H1 (cell line): ENCODE measurements at regions not wholly inside any gene's neighbourhood (a gene's known extent, or its start where the extent isn't known, plus 50 kb on each side); places are given as distances from the start of the nearest gene placed in this dataset.

ENCODE experiments used
- CTCF ChIA-PET: fragments of 300-600 bp; sonication (Branson Sonifier 250); formaldehyde crosslinking; loops from one replicate; lab custom pipeline; 2021; ENCODE audit not compliant: partially characterized antibody; lab: Charles Lee
- POLR2A ChIA-PET: fragments of 300-600 bp; sonication (Branson Sonifier 250); formaldehyde crosslinking; loops from one replicate; lab custom pipeline; 2021; ENCODE audit warnings: inconsistent platforms; ENCODE audit not compliant: partially characterized antibody; lab: Charles Lee
- DNase-seq, 2 experiments: peaks; one replicate each; pipeline versions ENCODE4 v3.0.0 to v3.0.0-alpha.2; 2010 to 2022; ENCODE audit warnings: low spot score in 2 of 2, low read depth in 1 of 2, mixed read lengths in 1 of 2
- FAIRE-seq: peaks from 2 replicates; lab custom pipeline; 2011; peaks lifted over from hg19 to GRCh38; lab: Jason Lieb, UNC
- H2AFZ ChIP-seq: 2 replicates; pipeline ENCODE4 v1.8.1; 2012; ENCODE audit warnings: low read length, inconsistent platforms
- H2AK5ac ChIP-seq: 2 replicates; pipeline ENCODE4 v1.6.1; 2013; ENCODE audit warnings: low read depth, low read length
- H2BK120ac ChIP-seq: replicated peaks from 2 replicates; pipeline ENCODE3; 2013; ENCODE audit warnings: low read depth, low read length, inconsistent platforms
- H2BK12ac ChIP-seq: 2 replicates; pipeline ENCODE4 v1.6.1; 2013; ENCODE audit warnings: low read depth, low read length
- H2BK15ac ChIP-seq: 2 replicates; pipeline ENCODE4 v1.6.1; 2013; ENCODE audit warnings: low read length
- H2BK20ac ChIP-seq: 2 replicates; pipeline ENCODE4 v1.6.1; 2013; ENCODE audit warnings: low read length
- H2BK5ac ChIP-seq: 2 replicates; pipeline ENCODE4 v1.6.1; 2013; ENCODE audit warnings: low read depth, low read length
- H3K14ac ChIP-seq: 2 replicates; pipeline ENCODE4 v1.6.1; 2013; ENCODE audit warnings: inconsistent platforms; ENCODE audit not compliant: insufficient read length
- H3K18ac ChIP-seq: 2 replicates; pipeline ENCODE4 v1.6.1; 2013; ENCODE audit warnings: low read length; ENCODE audit errors: extremely low read depth
- H3K23ac ChIP-seq: 2 replicates; pipeline ENCODE4 v1.6.1; 2013; ENCODE audit warnings: inconsistent platforms; ENCODE audit not compliant: insufficient read length
- H3K23me2 ChIP-seq: 2 replicates; pipeline ENCODE4 v1.6.1; 2013; ENCODE audit warnings: low read depth, low read length
- H3K27ac ChIP-seq: 2 replicates; pipeline ENCODE4 v1.6.1; 2011; ENCODE audit warnings: low read depth, low read length, inconsistent platforms
- H3K27me3 ChIP-seq, 4 experiments: replicated peaks in 1 of 4; 1 replicate in 1 of 4; 2 replicates in 3 of 4; pipeline versions ENCODE4 v1.6.1 to v1.8.1; 2011 to 2013; ENCODE audit warnings: low read length in 3 of 4, mild to moderate bottlenecking in 3 of 4, inconsistent platforms in 2 of 4, mixed read lengths in 2 of 4, moderate library complexity in 1 of 4; ENCODE audit not compliant: control insufficient read depth in 3 of 4, insufficient read depth in 3 of 4; ENCODE audit errors: extremely low read depth in 1 of 4
- H3K36me3 ChIP-seq, 4 experiments: 2 replicates each; pipeline versions ENCODE4 v1.6.1 to v1.8.1; 2011 to 2013; ENCODE audit warnings: mild to moderate bottlenecking in 4 of 4, low read length in 3 of 4, moderate library complexity in 2 of 4, control low read depth in 1 of 4, inconsistent platforms in 1 of 4; ENCODE audit not compliant: insufficient read depth in 4 of 4, control insufficient read depth in 2 of 4
- H3K4ac ChIP-seq: replicated peaks from 2 replicates; pipeline ENCODE3; 2013; ENCODE audit warnings: low read length, low read depth, mixed read lengths, inconsistent platforms; ENCODE audit not compliant: insufficient read length
- H3K4me1 ChIP-seq, 4 experiments: replicated peaks in 1 of 4; 1 replicate in 1 of 4; 2 replicates in 3 of 4; pipeline versions ENCODE4 v1.6.1 to v1.8.1; 2011 to 2013; ENCODE audit warnings: low read length in 3 of 4, inconsistent platforms in 2 of 4, mixed read lengths in 1 of 4; ENCODE audit not compliant: insufficient read depth in 4 of 4, control insufficient read depth in 3 of 4
- H3K4me2 ChIP-seq, 2 experiments: 2 replicates each; pipeline versions ENCODE4 v1.6.1 to v1.8.1; 2011 to 2013; ENCODE audit warnings: low read depth in 2 of 2, low read length in 2 of 2, control low read depth in 1 of 2, inconsistent platforms in 1 of 2, mild to moderate bottlenecking in 1 of 2; ENCODE audit not compliant: insufficient read depth in 1 of 2
- H3K4me3 ChIP-seq, 4 experiments: fragments of 200-600, 300-600 bp in 1 of 4; sonication (generic), shearing (Covaris generic), sonication (Bioruptor Twin) in 1 of 4; 2 replicates each; pipeline versions ENCODE4 v1.5.1 to v1.8.1; 2011 to 2016; ENCODE audit warnings: low read length in 4 of 4, low read depth in 3 of 4, control low read depth in 2 of 4, inconsistent platforms in 2 of 4, mild to moderate bottlenecking in 2 of 4, mixed read lengths in 1 of 4, moderate library complexity in 1 of 4; ENCODE audit not compliant: insufficient read depth in 2 of 4; ENCODE audit errors: extremely low read depth in 1 of 4
- H3K56ac ChIP-seq: replicated peaks from 2 replicates; pipeline ENCODE3; 2013; ENCODE audit warnings: low read depth, mild to moderate bottlenecking, mixed read lengths, low read length, inconsistent platforms; ENCODE audit not compliant: insufficient read length
- H3K79me1 ChIP-seq: 2 replicates; pipeline ENCODE4 v1.6.1; 2013; ENCODE audit warnings: low read depth, low read length, control low read depth
- H3K79me2 ChIP-seq, 2 experiments: 2 replicates each; pipeline versions ENCODE4 v1.6.1 to v1.8.1; 2012 to 2013; ENCODE audit warnings: low read length in 2 of 2, mild to moderate bottlenecking in 2 of 2, inconsistent platforms in 1 of 2; ENCODE audit not compliant: insufficient read depth in 2 of 2, control insufficient read depth in 1 of 2
- H3K9ac ChIP-seq, 4 experiments: replicated peaks in 1 of 4; 1 replicate in 1 of 4; 2 replicates in 3 of 4; pipeline versions ENCODE4 v1.6.1 to v1.8.1; 2011 to 2013; ENCODE audit warnings: low read depth in 3 of 4, low read length in 3 of 4, control low read depth in 2 of 4, mild to moderate bottlenecking in 2 of 4, moderate library complexity in 2 of 4, inconsistent platforms in 1 of 4; ENCODE audit errors: extremely low read depth in 1 of 4
- H3K9me3 ChIP-seq, 2 experiments: 2 replicates each; pipeline versions ENCODE4 v1.6.1 to v1.8.1; 2012 to 2013; ENCODE audit warnings: mild to moderate bottlenecking in 2 of 2, moderate library complexity in 2 of 2, control low read depth in 1 of 2, inconsistent platforms in 1 of 2, low read depth in 1 of 2, low read length in 1 of 2, mixed read lengths in 1 of 2; ENCODE audit not compliant: insufficient read depth in 2 of 2
- H4K20me1 ChIP-seq, 2 experiments: replicated peaks in 1 of 2; 2 replicates each; pipeline versions ENCODE3 to v1.8.1; 2011 to 2013; ENCODE audit warnings: inconsistent platforms in 2 of 2, low read length in 2 of 2, mild to moderate bottlenecking in 1 of 2; ENCODE audit not compliant: insufficient read depth in 2 of 2, control insufficient read depth in 1 of 2
- H4K5ac ChIP-seq: 2 replicates; pipeline ENCODE4 v1.6.1; 2013; ENCODE audit warnings: low read length, low read depth, mixed read lengths, inconsistent platforms; ENCODE audit not compliant: insufficient read length
- H4K8ac ChIP-seq: 2 replicates; pipeline ENCODE4 v1.8.0; 2013; ENCODE audit warnings: mild to moderate bottlenecking, moderate library complexity, low read length, inconsistent platforms; ENCODE audit not compliant: insufficient read depth; ENCODE audit errors: extremely low read depth
- H4K91ac ChIP-seq: replicated peaks from 2 replicates; pipeline ENCODE3; 2013; ENCODE audit warnings: low read length, mixed read lengths, inconsistent platforms; ENCODE audit not compliant: insufficient read length
- ATF3 ChIP-seq: IDR thresholded peaks from 2 replicates; pipeline ENCODE4 v1.6.1; 2011; ENCODE audit warnings: low read depth, mild to moderate bottlenecking, low read length; ENCODE audit not compliant: insufficient read depth
- E2F6 ChIP-seq: IDR thresholded peaks from 2 replicates; pipeline ENCODE4 v1.6.1; 2012; ENCODE audit warnings: inconsistent platforms
- RBBP5 ChIP-seq: IDR thresholded peaks from 2 replicates; pipeline ENCODE4 v1.7.1; 2012; ENCODE audit warnings: low read depth, mild to moderate bottlenecking, inconsistent platforms, low read length, moderate library complexity, borderline replicate concordance
- RFX5 ChIP-seq: IDR thresholded peaks from 2 replicates; pipeline ENCODE4 v1.6.1; 2011; ENCODE audit warnings: low read depth, low read length, improper control_type of control experiment, borderline replicate concordance
- RXRA ChIP-seq: IDR thresholded peaks from 2 replicates; pipeline ENCODE4 v1.6.1; 2011; ENCODE audit warnings: low read depth, mild to moderate bottlenecking, low read length, moderate library complexity; ENCODE audit not compliant: insufficient read depth
- SIN3A ChIP-seq, 2 experiments: IDR thresholded peaks in 1 of 2; conservative IDR thresholded peaks in 1 of 2; 2 replicates each; pipeline ENCODE4 v1.6.1; 2011 to 2012; ENCODE audit warnings: low read length in 2 of 2, improper control_type of control experiment in 1 of 2, low read depth in 1 of 2, mild to moderate bottlenecking in 1 of 2
- SIX5 ChIP-seq: IDR thresholded peaks from 2 replicates; pipeline ENCODE4 v1.6.1; 2011; ENCODE audit warnings: mild to moderate bottlenecking, low read depth, low read length
- TAF1 ChIP-seq: IDR thresholded peaks from 2 replicates; pipeline ENCODE4 v1.6.1; 2011; ENCODE audit warnings: mild to moderate bottlenecking, low read depth, low read length
- TBP ChIP-seq: IDR thresholded peaks from 2 replicates; pipeline ENCODE4 v1.6.1; 2011; ENCODE audit warnings: low read depth, low read length, improper control_type of control experiment
- WGBS, 2 experiments: shearing (Covaris generic) in 1 of 2; methylation state at CpG; one replicate each; pipeline versions ENCODE4 v1.1.6 to v1.1.7; 2013 to 2015; ENCODE audit warnings: low lambda C conversion rate in 2 of 2, mixed read lengths in 2 of 2, inconsistent platforms in 1 of 2, low coverage in 1 of 2, missing lambda C conversion rate in 1 of 2; ENCODE audit not compliant: insufficient replicate concordance in 2 of 2, insufficient coverage in 1 of 2, insufficient read length in 1 of 2; ENCODE audit errors: extremely low coverage in 1 of 2, missing lambda C conversion rate in 1 of 2; 5-methylcytosine and 5-hydroxymethylcytosine counted together

GRCh38 chr6:169081248-169081647, 172.4 kb downstream of the THBS2 start:
- WGBS, 2 experiments: 97% methylated on average over 3 of the region's 3 CpGs; no CpG with 5 or more reads in 1 of the 2 experiments
- no peak for FAIRE-seq
- TF ChIP-seq E2F6: no peak
- no peak for TF ChIP-seq RBBP5
- TF ChIP-seq TAF1: no peak
- TF ChIP-seq ATF3: no peak
- no peak for TF ChIP-seq RXRA
- TF ChIP-seq TBP: no peak
- no peak for TF ChIP-seq SIN3A (conservative IDR thresholded peaks at IDR 0.05 in 1 of 2, IDR thresholded peaks at IDR 0.05 in 1 of 2; ENCODE audit: low read depth in 1 of 2, low read length in 2 of 2)
- no peak for TF ChIP-seq SIX5
- TF ChIP-seq RFX5: no peak

More at GRCh38 chr6:169081248-169081647, 172.4 kb downstream of the THBS2 start:
- no peak overlapping the region for H4K5ac ChIP-seq
- H3K79me2 ChIP-seq: no peaks in the 10 kb centered on the region
- no peak overlapping the region for H3K4me3 ChIP-seq
- H2BK120ac ChIP-seq: no peak overlapping the region
- H2BK5ac ChIP-seq: no peak overlapping the region
- no peak for DNase-seq
- no peak overlapping the region for H2BK15ac ChIP-seq
- H3K27ac ChIP-seq: no peak overlapping the region
- H3K36me3 ChIP-seq: no peaks in the 10 kb centered on the region
- no peaks in the 10 kb centered on the region for H4K20me1 ChIP-seq
- no peak overlapping the region for H3K9ac ChIP-seq
- no peaks in the 10 kb centered on the region for H3K4me1 ChIP-seq
- no peak overlapping the region for H2BK20ac ChIP-seq
- no peaks in the 10 kb centered on the region for H3K79me1 ChIP-seq
- ChIA-PET POLR2A (no interaction called here), CTCF (no interaction called here)
- H3K18ac ChIP-seq: no peak overlapping the region
- no peaks in the 10 kb centered on the region for H3K9me3 ChIP-seq
- no peak overlapping the region for H3K56ac ChIP-seq
- H4K8ac ChIP-seq: no peak overlapping the region; the same call in 1 of the 2 replicates
- no peaks in the 10 kb centered on the region for H3K27me3 ChIP-seq
- H2AFZ ChIP-seq: no peak overlapping the region
- no peak overlapping the region for H3K23ac ChIP-seq
- H3K14ac ChIP-seq: no peak overlapping the region
- H3K4me2 ChIP-seq: no peak overlapping the region
- H3K4ac ChIP-seq: no peak overlapping the region
- H2BK12ac ChIP-seq: no peak overlapping the region
- no peak overlapping the region for H4K91ac ChIP-seq
- no peaks in the 10 kb centered on the region for H3K23me2 ChIP-seq
- no peak overlapping the region for H2AK5ac ChIP-seq
